H1 (cell line): ENCODE measurements at regions not wholly inside any gene's neighbourhood (a gene's known extent, or its start where the extent isn't known, plus 50 kb on each side); places are given as distances from the start of the nearest gene placed in this dataset.

Experiments
- CHD7 ChIP-seq: fragments of 300-600 bp; sonication (generic); IDR thresholded peaks from 2 replicates; pipeline ENCODE4 v1.7.1; 2012; ENCODE audit warnings: low read length, moderate library complexity, mild to moderate bottlenecking, inconsistent platforms; ENCODE audit not compliant: insufficient replicate concordance
- CREB1 ChIP-seq: IDR thresholded peaks from 2 replicates; pipeline ENCODE4 v1.6.1; 2012; ENCODE audit warnings: inconsistent platforms
- TBP ChIP-seq: IDR thresholded peaks from 2 replicates; pipeline ENCODE4 v1.6.1; 2011; ENCODE audit warnings: low read depth, low read length, improper control_type of control experiment
- TCF12 ChIP-seq: IDR thresholded peaks from 2 replicates; pipeline ENCODE4 v1.6.1; 2011; ENCODE audit warnings: low read depth, mild to moderate bottlenecking, low read length

- TF ChIP-seq CHD7: no peak
- TF ChIP-seq TCF12: no peak
- TF ChIP-seq TBP: no peak
- TF ChIP-seq CREB1: no peak
Measured at GRCh38 chr6:113464536-113464935, 392.6 kb upstream of the MARCKS start (continued).
